Loucy (cell line): ENCODE measurements at regions not wholly inside any gene's neighbourhood (a gene's known extent, or its start where the extent isn't known, plus 50 kb on each side); places are given as distances from the start of the nearest gene placed in this dataset.
"Not testable (repeated sequence)": the region's sequence is repeated elsewhere in the genome, so short reads cannot be mapped to it uniquely, and the experiment has no call there.

Experiments
- H2AFZ ChIP-seq: fragments of 200-600 bp; sonication (generic); 2 replicates; pipeline ENCODE4 v1.6.0; 2016; ENCODE audit warnings: antibody characterized with exemption, mild to moderate bottlenecking, low read length, moderate library complexity
- H3F3A ChIP-seq: fragments of 200-600 bp; 2 replicates; pipeline ENCODE4 v1.6.0; 2016; ENCODE audit warnings: antibody characterized with exemption, low read depth, mild to moderate bottlenecking
- H3K27me3 ChIP-seq: fragments of 200-600 bp; sonication (generic); 2 replicates; pipeline ENCODE4 v1.6.1; 2014; ENCODE audit warnings: low read length, mild to moderate bottlenecking; ENCODE audit not compliant: insufficient read depth, poor library complexity, severe bottlenecking
- H3K36me3 ChIP-seq: fragments of 200-600 bp; sonication (generic); 2 replicates; pipeline ENCODE4 v1.6.1; 2016; ENCODE audit warnings: low read length; ENCODE audit not compliant: insufficient read depth
- H3K4me1 ChIP-seq: fragments of 200-600 bp; sonication (generic); 2 replicates; pipeline ENCODE4 v1.5.1; 2014; ENCODE audit warnings: low read length, mild to moderate bottlenecking; ENCODE audit not compliant: insufficient read depth, poor library complexity, severe bottlenecking
- H3K4me2 ChIP-seq: fragments of 200-600 bp; sonication (generic); 2 replicates; pipeline ENCODE4 v1.6.0; 2014; ENCODE audit warnings: antibody characterized with exemption, low read length, low read depth, mild to moderate bottlenecking; ENCODE audit not compliant: poor library complexity, severe bottlenecking
- H3K4me3 ChIP-seq: fragments of 200-600 bp; sonication (generic); 2 replicates; pipeline ENCODE4 v1.5.1; 2014; ENCODE audit warnings: low read length, mild to moderate bottlenecking, mixed read lengths; ENCODE audit not compliant: poor library complexity, severe bottlenecking
- H3K79me2 ChIP-seq: fragments of 200-600 bp; sonication (generic); 2 replicates; pipeline ENCODE4 v1.6.1; 2014; ENCODE audit warnings: low read length; ENCODE audit not compliant: insufficient read depth
- H3K9ac ChIP-seq: fragments of 200-600 bp; sonication (generic); 2 replicates; pipeline ENCODE4 v1.6.0; 2014; ENCODE audit warnings: mild to moderate bottlenecking, low read depth, low read length, moderate library complexity; ENCODE audit not compliant: poor library complexity, severe bottlenecking
- H3K9me2 ChIP-seq: fragments of 200-600 bp; sonication (generic); replicated peaks from 2 replicates; pipeline ENCODE4 v1.6.1; 2016; ENCODE audit warnings: low read depth, low read length, mixed read lengths
- H3K9me3 ChIP-seq: fragments of 200-600 bp; sonication (generic); 2 replicates; pipeline ENCODE4 v1.6.1; 2014; ENCODE audit warnings: mild to moderate bottlenecking, antibody characterized with exemption, low read length, low read depth; ENCODE audit not compliant: insufficient read depth
- H4K20me1 ChIP-seq: fragments of 200-600 bp; sonication (generic); 2 replicates; pipeline ENCODE4 v1.6.0; 2014; ENCODE audit warnings: antibody characterized with exemption, low read length, mild to moderate bottlenecking; ENCODE audit not compliant: insufficient read depth, poor library complexity, severe bottlenecking
- CTCF ChIP-seq: fragments of 200-600 bp; sonication (generic); conservative IDR thresholded peaks from 2 replicates; pipeline ENCODE4 v1.5.1; 2014; ENCODE audit warnings: mild to moderate bottlenecking, antibody characterized with exemption, low read length
- EZH2phosphoT487 ChIP-seq: fragments of 200-600 bp; IDR thresholded peaks from 2 replicates; pipeline ENCODE4 v1.6.1; 2018; ENCODE audit warnings: antibody characterized with exemption, mild to moderate bottlenecking, moderate library complexity, borderline replicate concordance

GRCh38 chr2:13414897-13415296 lies 698.2 kb downstream of the TRIB2 start:
- no peaks in the 10 kb centered on the region for H3K9me3 ChIP-seq
- no peaks in the 10 kb centered on the region for H3K36me3 ChIP-seq
- no peaks in the 10 kb centered on the region for H4K20me1 ChIP-seq
- no peaks in the 10 kb centered on the region for H3K79me2 ChIP-seq
- H3K4me2 ChIP-seq, result no peak overlapping the region
- H3K4me1 ChIP-seq, result no peaks in the 10 kb centered on the region
- H3K9me2 ChIP-seq, result no peaks in the 10 kb centered on the region
- H2AFZ ChIP-seq, result peak overlapping the region; percentile 60; the same call in 1 of the 2 replicates
- TF ChIP-seq CTCF, result peak; percentile 19; the same call in 1 of the 2 replicates
- no peak for TF ChIP-seq EZH2phosphoT487
- H3K27me3 ChIP-seq, result no peaks in the 10 kb centered on the region
- H3K9ac ChIP-seq, result no peak overlapping the region
- no peaks in the 10 kb centered on the region for H3F3A ChIP-seq
- no peak overlapping the region for H3K4me3 ChIP-seq

- no peaks in the 10 kb centered on the region for H3K27me3 ChIP-seq
- H3K4me2 ChIP-seq, result no peak overlapping the region
- H2AFZ ChIP-seq, result no peak overlapping the region
- TF ChIP-seq EZH2phosphoT487 (no peak), CTCF (no peak)
- no peaks in the 10 kb centered on the region for H4K20me1 ChIP-seq
- no peaks in the 10 kb centered on the region for H3K9me2 ChIP-seq
- no peak overlapping the region for H3K4me3 ChIP-seq
- no peaks in the 10 kb centered on the region for H3K9me3 ChIP-seq
- H3K9ac ChIP-seq, result no peak overlapping the region
- no peaks in the 10 kb centered on the region for H3F3A ChIP-seq
- no peaks in the 10 kb centered on the region for H3K79me2 ChIP-seq
- H3K36me3 ChIP-seq, result no peaks in the 10 kb centered on the region
- H3K4me1 ChIP-seq, result no peaks in the 10 kb centered on the region
Measured at GRCh38 chr2:13433954-13434353, 717.2 kb downstream of the TRIB2 start.

DNA sequence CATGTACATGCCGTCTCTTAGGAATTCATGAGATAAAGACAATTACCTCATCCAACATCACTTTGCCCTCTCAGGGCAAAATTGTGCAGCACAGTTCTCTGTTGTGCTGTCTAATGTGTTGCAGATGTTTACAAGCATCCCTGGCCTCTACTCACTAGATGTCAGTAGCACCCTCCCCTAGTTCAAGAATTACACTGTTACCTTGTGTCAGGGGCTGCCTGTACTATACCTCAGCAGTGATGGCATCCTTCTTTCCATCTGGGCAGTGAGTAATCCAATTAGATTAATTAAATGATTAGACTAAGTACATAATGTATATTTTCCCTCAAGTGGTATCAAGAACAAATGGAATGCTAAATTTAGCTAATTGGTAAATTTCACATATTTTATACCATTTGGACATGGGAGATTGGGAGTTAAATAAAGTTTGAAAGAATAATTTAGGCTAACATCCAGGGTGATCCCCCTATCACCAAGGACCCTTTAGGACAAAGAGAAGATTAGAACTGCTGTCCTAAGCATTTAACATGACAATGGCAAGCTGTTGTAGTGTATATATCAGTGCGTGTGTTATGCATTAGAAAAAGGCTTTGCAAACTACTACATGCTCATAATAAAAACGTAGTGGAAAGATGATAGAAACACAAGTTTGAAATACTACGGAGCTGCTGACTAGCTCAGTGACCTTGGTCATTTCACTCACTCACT lies 727.0 kb downstream of the TRIB2 start:
- not testable (repeated sequence) for H3K4me2 ChIP-seq, H3K9ac ChIP-seq, H3K9me2 ChIP-seq, H3K36me3 ChIP-seq, H3K4me1 ChIP-seq, H3K79me2 ChIP-seq, H2AFZ ChIP-seq, H3K27me3 ChIP-seq, H3K4me3 ChIP-seq, H3K9me3 ChIP-seq, H3F3A ChIP-seq, H4K20me1 ChIP-seq
- TF ChIP-seq CTCF, result peak; percentile 42
